GM20431 (cell line): ENCODE measurements at regions not wholly inside any gene's neighbourhood (a gene's known extent, or its start where the extent isn't known, plus 50 kb on each side); places are given as distances from the start of the nearest gene placed in this dataset.
"Not testable (repeated sequence)": the region's sequence is repeated elsewhere in the genome, so short reads cannot be mapped to it uniquely, and the experiment has no call there.

Experiments
- in situ Hi-C: fragments of 300-500 bp; cut with MseI, MboI; formaldehyde crosslinking; loops from one replicate; pipeline ENCODE4 v1.15.0; 2020; ENCODE audit warnings: low sequenced_read_pairs; ENCODE audit not compliant: unreplicated experiment

- in situ Hi-C loops, result no loop called here
Observed at GRCh38 chr6:112903361-112903760, 556.2 kb downstream of the RFPL4B start.

- in situ Hi-C loops, result no loop called here
Observed at GRCh38 chr6:112906726-112907125, 559.6 kb downstream of the RFPL4B start.

GRCh38 chr6:112909781-112910180 lies 562.7 kb downstream of the RFPL4B start:
- in situ Hi-C loops, result no loop called here

- in situ Hi-C loops, result no loop called here
Observed at GRCh38 chr6:112910256-112910655, 563.1 kb downstream of the RFPL4B start.

GRCh38 chr6:112911959-112912358 lies 564.8 kb downstream of the RFPL4B start:
- in situ Hi-C loops, result no loop called here

- in situ Hi-C loops, result no loop called here
Observed at GRCh38 chr6:112912416-112913101, 565.4 kb downstream of the RFPL4B start.

- in situ Hi-C loops, result not testable (repeated sequence)
Observed at GRCh38 chr6:112919744-112920143, 572.6 kb downstream of the RFPL4B start.

- in situ Hi-C loops, result no loop called here
Observed at GRCh38 chr6:112920994-112921393, 573.9 kb downstream of the RFPL4B start.

GRCh38 chr6:112923940-112924587 lies 576.9 kb downstream of the RFPL4B start:
- in situ Hi-C loops, result no loop called here

- in situ Hi-C loops, result no loop called here
Observed at GRCh38 chr6:112925702-112926101, 578.6 kb downstream of the RFPL4B start.

GRCh38 chr6:112927641-112928320 lies 580.7 kb downstream of the RFPL4B start:
- in situ Hi-C loops, result no loop called here

- in situ Hi-C loops, result no loop called here
Observed at GRCh38 chr6:112929641-112930040, 582.5 kb downstream of the RFPL4B start.

- in situ Hi-C loops, result no loop called here
Observed at GRCh38 chr6:112931832-112932231, 584.7 kb downstream of the RFPL4B start.

GRCh38 chr6:112933947-112934346 lies 586.8 kb downstream of the RFPL4B start:
- in situ Hi-C loops, result no loop called here

- in situ Hi-C loops, result no loop called here
Observed at GRCh38 chr6:112934433-112935327, 587.5 kb downstream of the RFPL4B start.

GRCh38 chr6:112935402-112936078 lies 588.4 kb downstream of the RFPL4B start:
- in situ Hi-C loops, result no loop called here

GRCh38 chr6:112936079-112936472 lies 588.9 kb downstream of the RFPL4B start:
- in situ Hi-C loops, result no loop called here

- in situ Hi-C loops, result no loop called here
Observed at GRCh38 chr6:112936504-112936903, 589.4 kb downstream of the RFPL4B start.

- in situ Hi-C loops, result not testable (repeated sequence)
Observed at GRCh38 chr6:112937690-112938089, 590.6 kb downstream of the RFPL4B start.

- in situ Hi-C loops, result no loop called here
Observed at GRCh38 chr6:112938650-112939049, 591.5 kb downstream of the RFPL4B start.
